Adrenal gland (tissue), 9 donors: ENCODE measurements at regions not wholly inside any gene's neighbourhood (a gene's known extent, or its start where the extent isn't known, plus 50 kb on each side); places are given as distances from the start of the nearest gene placed in this dataset.

ENCODE experiments used
- DNase-seq, 7 donors: peaks; one replicate each; pipeline ENCODE4 v3.0.0-alpha.2; 2019 to 2020
- H3K27ac ChIP-seq, 5 donors: fragments of 200-600 bp; sonication (generic) in 4 of 5; 1 replicate in 3 of 5; 2 replicates in 2 of 5; pipeline versions ENCODE4 v1.5.1 to v1.8.0; 2016 to 2020; ENCODE audit warnings: mild to moderate bottlenecking in 1 of 5
- H3K27me3 ChIP-seq: fragments of 200-600 bp; 2 replicates; pipeline ENCODE4 v1.8.0; 2021
- H3K36me3 ChIP-seq, 2 donors: fragments of 200-600 bp; replicated peaks in 1 of 2; 1 replicate in 1 of 2; 2 replicates in 1 of 2; pipeline versions ENCODE4 v1.5.1 to v1.8.0; 2018 to 2022
- H3K4me1 ChIP-seq, 2 donors: fragments of 200-600 bp; replicated peaks in 1 of 2; 1 replicate in 1 of 2; 2 replicates in 1 of 2; pipeline versions ENCODE4 v1.5.1 to v1.8.0; 2018 to 2021
- H3K4me3 ChIP-seq, 4 donors: fragments of 200-600 bp; sonication (generic) in 3 of 4; one replicate each; pipeline ENCODE4 v1.5.1; 2016 to 2018
- H3K9me3 ChIP-seq, 3 donors: fragments of 200-600 bp; sonication (generic) in 1 of 3; replicated peaks in 1 of 3; 1 replicate in 2 of 3; 2 replicates in 1 of 3; pipeline versions ENCODE4 v1.5.1 to v1.8.0; 2016 to 2021
- POLR2A ChIP-seq, 2 donors: fragments of 450-650 bp; IDR thresholded peaks; one replicate each; pipeline ENCODE4 v1.6.1; 2017; ENCODE audit warnings: antibody characterized with exemption in 2 of 2, mild to moderate bottlenecking in 2 of 2, moderate library complexity in 1 of 2
- WGBS, 4 donors: extraction: QIAGEN DNeasy Blood & Tissue Kit in 2 of 4; methylation state at CpG; one replicate each; pipeline versions ENCODE4 v1.1.5 to v1.1.7; 2013 to 2017; 5-methylcytosine and 5-hydroxymethylcytosine counted together
- intact Hi-C, 2 donors: fragments of 100-400 bp; cut with DNase I; formaldehyde crosslinking; loops; one replicate each; pipeline versions ENCODE4 v1.14.1 to v1.15.0; 2022 to 2023
- TF ChIP-seq, protein P1 (sequence below), 6 experiments: fragments of 450-650 bp in 4 of 6; fragments of 200-600 bp in 2 of 6; sonication (generic) in 1 of 6; IDR thresholded peaks; 1 replicate in 5 of 6; 2 replicates in 1 of 6; pipeline versions ENCODE4 v1.5.1 to v1.8.0; 2016 to 2021; ENCODE audit warnings: antibody characterized with exemption in 6 of 6, mild to moderate bottlenecking in 2 of 6, moderate library complexity in 1 of 6
- donor health status: healthy with polysubstance abuse.
- donor health status: Bipolar disorder and iron deficiency.
- donor health status: DM: yes; HTN: yes; CAD: no.
- donor health status: DM: no; HTN: no; CAD: no.
- donor health status: DM: no; HTN: no; CAD: no.

DNA sequence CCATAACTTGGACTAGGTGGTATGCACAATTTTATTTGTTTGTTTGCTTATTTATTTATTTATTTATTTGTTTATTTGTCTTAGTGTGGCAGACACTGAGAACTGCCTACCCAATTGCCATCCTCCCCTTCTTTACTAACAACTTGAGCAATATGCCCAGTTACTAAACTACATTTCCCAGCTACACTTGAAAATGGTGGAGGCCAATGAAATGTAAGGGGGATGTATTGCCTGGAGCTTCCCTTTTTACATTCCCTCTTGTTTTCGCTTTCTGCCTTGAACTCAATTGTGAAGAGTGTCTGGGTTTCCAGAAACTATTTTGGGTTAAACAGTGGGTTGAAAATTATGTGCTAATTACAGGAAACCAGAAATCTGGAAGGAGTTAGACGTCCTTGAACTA, 152.7 kb upstream of the FKBP1C start:
- Histone ChIP-seq H3K36me3 (no peaks in the 10 kb centered on the region), H3K4me3 (no peak overlapping the region), H3K27ac (no peak overlapping the region), H3K27me3 (no peaks in the 10 kb centered on the region), H3K9me3 (no peaks in the 10 kb centered on the region), H3K4me1 (no peaks in the 10 kb centered on the region)
- WGBS, 4 donors, result 37 to 42% (median 39%) methylated on average over 2 of the region's 2 CpGs
- TF ChIP-seq, protein P1, sequence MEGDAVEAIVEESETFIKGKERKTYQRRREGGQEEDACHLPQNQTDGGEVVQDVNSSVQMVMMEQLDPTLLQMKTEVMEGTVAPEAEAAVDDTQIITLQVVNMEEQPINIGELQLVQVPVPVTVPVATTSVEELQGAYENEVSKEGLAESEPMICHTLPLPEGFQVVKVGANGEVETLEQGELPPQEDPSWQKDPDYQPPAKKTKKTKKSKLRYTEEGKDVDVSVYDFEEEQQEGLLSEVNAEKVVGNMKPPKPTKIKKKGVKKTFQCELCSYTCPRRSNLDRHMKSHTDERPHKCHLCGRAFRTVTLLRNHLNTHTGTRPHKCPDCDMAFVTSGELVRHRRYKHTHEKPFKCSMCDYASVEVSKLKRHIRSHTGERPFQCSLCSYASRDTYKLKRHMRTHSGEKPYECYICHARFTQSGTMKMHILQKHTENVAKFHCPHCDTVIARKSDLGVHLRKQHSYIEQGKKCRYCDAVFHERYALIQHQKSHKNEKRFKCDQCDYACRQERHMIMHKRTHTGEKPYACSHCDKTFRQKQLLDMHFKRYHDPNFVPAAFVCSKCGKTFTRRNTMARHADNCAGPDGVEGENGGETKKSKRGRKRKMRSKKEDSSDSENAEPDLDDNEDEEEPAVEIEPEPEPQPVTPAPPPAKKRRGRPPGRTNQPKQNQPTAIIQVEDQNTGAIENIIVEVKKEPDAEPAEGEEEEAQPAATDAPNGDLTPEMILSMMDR (IDR thresholded peaks at IDR 0.05), result no peak
- no peak for TF ChIP-seq POLR2A (IDR thresholded peaks at IDR 0.05)
- intact Hi-C loops, result no loop called here
- no peak for DNase-seq

DNA sequence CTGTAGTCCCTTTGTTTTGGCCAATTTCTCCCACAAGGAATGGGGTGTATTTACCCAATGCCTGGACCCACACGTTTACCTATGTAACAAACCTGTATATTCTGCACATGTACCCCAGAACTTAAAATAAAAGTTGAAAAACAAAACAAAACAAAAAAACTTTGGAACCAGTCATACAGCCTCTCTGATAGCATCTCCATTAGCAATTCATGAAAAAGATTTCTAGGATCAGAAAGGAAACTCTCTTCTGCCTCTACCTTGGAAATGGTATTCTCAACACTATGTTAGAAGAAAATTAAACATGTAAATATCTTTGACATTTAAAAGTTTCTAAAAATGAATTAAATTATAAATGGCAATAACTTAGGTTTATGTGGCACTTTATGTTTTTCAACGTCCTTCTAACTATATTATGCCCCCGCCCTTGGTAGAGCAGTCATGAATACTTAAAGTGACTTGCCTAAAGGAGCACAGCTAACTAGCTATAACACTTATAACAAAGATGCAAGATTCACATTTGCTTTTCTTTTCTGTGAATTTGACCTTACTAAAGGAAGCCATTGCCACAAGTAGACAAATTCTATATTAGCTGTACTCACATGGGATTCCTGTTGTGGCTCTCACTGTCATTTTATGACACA, 147.5 kb upstream of the FKBP1C start:
- no peaks in the 10 kb centered on the region for H3K27me3 ChIP-seq
- H3K27ac ChIP-seq, result no peak overlapping the region
- intact Hi-C loops, result no loop called here
- H3K36me3 ChIP-seq, result no peaks in the 10 kb centered on the region
- WGBS, 4 donors, result 73 to 78% (median 77%) methylated on average over 3 of the region's 3 CpGs
- no peaks in the 10 kb centered on the region for H3K4me1 ChIP-seq
- no peak for DNase-seq
- H3K4me3 ChIP-seq, result no peak overlapping the region
- no peak for TF ChIP-seq POLR2A (IDR thresholded peaks at IDR 0.05)
- TF ChIP-seq, protein P1 (IDR thresholded peaks at IDR 0.05), result no peak
- H3K9me3 ChIP-seq, result no peaks in the 10 kb centered on the region

DNA sequence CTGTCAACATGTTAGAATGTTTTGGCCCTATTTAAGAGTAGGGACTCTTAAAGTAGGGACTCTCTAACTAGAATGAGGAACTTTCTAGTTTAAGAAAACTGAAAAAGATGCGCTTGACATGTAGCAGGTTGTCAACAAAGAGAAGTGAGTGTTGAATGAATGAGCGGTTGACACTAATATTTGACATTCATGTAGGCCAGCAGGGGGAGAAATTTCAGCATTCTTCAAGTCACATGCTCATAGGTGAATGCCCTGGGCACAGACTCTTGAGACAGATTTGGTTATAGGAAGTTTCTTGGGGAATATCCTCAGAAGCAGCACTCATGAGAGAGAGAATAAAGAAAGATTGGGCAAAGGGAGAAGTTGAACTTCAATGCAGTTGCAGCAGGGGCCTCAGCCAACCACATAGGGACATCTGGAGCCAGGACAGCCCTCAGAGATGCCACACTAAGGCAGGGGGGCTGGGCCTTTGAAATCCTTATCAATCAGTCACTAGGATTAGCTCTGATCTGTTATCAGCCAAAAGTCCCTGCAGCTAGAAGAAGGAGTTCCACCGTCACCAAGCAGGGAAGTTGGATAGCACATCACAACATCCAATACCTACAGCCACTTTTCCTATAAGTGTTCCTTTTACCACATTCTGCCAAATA, 145.1 kb upstream of the FKBP1C start:
- Histone ChIP-seq H3K4me1 (no peaks in the 10 kb centered on the region), H3K9me3 (no peaks in the 10 kb centered on the region), H3K36me3 (no peaks in the 10 kb centered on the region), H3K27ac (no peak overlapping the region), H3K27me3 (no peaks in the 10 kb centered on the region), H3K4me3 (no peak overlapping the region)
- no peak for DNase-seq
- intact Hi-C loops, result no loop called here
- TF ChIP-seq, protein P1 (IDR thresholded peaks at IDR 0.05), result no peak
- no peak for TF ChIP-seq POLR2A (IDR thresholded peaks at IDR 0.05)
- WGBS, 4 donors, result 54 to 58% (median 58%) methylated on average over 3 of the region's 3 CpGs

DNA sequence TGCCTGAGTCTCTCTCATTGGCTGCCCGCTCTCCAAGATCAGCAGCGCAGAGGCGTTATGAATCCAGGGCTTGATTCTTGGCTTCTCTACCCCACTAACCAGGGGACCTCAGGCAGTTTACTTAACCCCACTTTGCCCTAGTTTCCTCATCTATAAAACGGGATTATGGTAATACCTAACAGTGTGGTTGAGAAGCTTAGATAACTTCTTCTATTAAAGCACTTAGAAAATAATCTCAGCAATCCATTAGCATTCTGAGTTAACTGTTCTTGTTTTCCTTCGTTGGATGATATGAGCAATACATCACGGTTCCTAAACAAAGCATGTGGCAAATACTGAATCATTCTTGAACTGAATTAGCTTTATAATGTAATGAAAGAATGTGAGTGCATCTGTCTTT, 116.3 kb upstream of the FKBP1C start:
- no peaks in the 10 kb centered on the region for H3K36me3 ChIP-seq
- intact Hi-C loops, result no loop called here
- no peak overlapping the region for H3K27ac ChIP-seq
- no peak overlapping the region for H3K4me3 ChIP-seq
- DNase-seq, result no peak
- no peaks in the 10 kb centered on the region for H3K4me1 ChIP-seq
- 65 to 78% (median 68%) methylated on average over 6 of the region's 6 CpGs for WGBS, 4 donors
- no peaks in the 10 kb centered on the region for H3K9me3 ChIP-seq
- TF ChIP-seq POLR2A (IDR thresholded peaks at IDR 0.05), result no peak
- TF ChIP-seq, protein P1 (IDR thresholded peaks at IDR 0.05), result no peak
- no peaks in the 10 kb centered on the region for H3K27me3 ChIP-seq
